MV-4-11 (cell line): ENCODE measurements at regions not wholly inside any gene's neighbourhood (a gene's known extent, or its start where the extent isn't known, plus 50 kb on each side); places are given as distances from the start of the nearest gene placed in this dataset.

Experiments used
- DNase-seq: peaks from one replicate; lab custom pipeline; 2025; lab: John Stamatoyannopoulos, UW

DNA sequence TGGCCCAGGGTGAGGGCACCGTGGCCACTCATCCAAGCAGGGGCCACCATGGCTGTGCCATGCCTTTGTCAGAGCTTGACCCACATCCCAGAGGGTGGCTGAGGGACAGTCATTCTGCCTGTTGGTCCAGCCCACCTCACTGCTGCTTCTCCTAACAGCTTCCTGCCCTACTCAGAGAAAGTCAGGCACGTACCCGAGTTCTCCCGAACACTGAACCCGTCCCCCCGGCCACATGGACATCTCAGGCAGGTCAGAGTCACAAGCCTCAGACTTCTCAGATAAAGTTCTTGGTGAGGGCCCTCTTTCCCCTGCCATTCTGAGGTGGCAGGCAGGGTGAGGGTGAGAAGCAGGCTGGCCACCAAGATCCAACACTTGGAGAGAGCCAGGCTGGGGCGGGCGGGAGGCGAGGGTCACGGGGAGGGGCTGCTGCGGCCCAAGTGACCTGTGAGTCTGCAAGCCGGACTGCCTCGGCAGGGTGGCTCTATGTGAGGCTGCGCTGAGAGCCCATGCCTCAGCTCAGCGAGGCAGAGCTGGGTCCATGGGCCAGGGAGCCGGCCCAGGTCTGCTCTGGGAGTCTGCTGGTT, 317.8 kb downstream of the TMEM121 start:
- no peak for DNase-seq

DNA sequence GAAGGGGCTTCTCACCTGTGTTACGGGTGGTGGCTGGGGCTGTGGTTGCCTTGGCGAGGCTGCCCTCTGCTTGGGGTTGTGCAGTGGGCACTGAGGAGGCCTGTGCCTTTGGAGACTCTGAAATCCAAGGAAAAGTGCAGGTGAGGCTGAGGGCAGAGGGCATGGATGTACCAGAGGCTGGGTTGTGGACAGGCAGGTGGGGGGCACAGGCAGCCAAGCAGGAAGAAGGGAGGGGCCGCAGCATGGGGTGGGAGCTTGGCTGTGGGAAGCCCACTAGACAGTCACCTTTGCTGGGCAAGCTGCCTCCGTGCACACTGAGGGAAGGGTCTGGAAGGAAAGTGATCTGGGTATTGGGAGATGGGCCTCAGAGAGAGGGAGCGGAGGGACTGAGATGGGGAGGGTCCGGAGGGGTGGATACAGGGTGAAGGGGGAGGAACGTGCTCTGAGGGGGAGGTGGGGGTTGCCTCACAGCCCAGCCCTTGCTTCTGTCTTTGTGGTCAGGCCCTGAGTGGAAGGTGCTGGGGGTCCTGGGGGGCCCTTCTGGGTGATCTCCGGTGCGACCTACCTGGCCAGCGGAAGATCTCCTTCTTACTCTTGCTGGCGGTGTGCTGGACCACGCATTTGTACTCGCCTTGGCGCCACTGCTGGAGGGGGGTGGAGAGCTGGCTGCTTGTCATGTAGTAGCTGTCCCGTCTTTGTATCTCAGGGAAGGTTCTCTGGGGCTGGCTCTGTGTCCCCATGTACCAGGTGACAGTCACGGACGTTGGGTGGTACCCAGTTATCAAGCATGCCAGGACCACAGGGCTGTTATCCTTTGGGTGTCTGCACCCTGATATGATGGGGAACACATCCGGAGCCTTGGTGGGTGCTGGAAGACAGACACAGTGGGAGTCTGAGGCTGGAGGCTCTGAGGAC, 318.7 kb downstream of the TMEM121 start:
- no peak for DNase-seq

DNA sequence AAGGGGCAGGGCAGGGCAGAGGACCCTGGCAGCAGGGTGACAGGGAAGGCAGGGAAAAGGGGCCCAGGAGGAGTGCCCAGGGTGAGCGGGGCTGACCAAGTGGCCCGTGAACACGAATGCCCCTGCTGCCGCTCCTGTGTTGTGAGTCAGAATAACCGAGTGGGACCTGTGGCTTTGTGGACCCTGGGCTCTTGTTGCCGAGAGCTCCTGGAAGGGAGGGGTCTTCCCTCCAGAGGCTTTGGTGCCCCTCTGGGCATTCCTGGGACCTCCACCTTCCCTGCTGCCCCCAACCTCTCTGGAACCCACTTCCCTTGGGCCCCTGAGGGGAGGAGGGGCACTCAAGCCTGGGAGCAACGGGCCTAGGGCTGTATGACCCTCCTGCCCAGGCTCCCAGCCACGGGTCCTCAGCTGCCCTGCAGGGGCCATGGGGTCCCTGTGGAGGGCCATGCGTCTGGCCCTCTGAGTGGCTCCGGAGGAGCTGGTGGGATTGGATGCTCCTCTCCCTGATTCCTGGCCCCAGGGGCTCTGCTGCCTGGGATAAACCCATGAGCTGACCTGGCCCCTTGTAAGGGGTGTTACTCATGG, 319.4 kb downstream of the TMEM121 start:
- no peak for DNase-seq

DNA sequence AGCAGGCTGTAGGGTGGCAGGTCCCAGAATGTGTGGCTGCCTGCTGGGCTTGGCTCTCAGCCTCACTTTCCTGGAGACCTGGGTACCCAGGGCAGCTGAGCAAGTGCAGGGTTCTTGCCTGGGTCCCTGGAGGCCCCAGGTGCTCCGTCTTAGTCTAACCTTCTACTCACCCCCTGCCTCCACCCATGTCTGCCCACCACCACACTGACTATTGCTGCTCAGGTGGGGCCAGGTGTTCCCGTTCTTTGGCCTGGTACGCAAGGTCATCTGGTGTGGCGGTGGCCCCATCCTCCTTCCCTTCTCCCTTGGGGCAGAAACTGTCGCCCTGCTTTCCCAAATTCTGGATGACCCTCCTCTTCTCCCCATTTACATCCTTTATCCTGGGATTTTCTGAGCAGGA, 319.9 kb downstream of the TMEM121 start:
- DNase-seq, result no peak

- no peak for DNase-seq
Observed at GRCh38 chr14:105847400-105847799, 321.0 kb downstream of the TMEM121 start.

- DNase-seq, result no peak
Observed at GRCh38 chr14:105848570-105848969, 322.2 kb downstream of the TMEM121 start.

GRCh38 chr14:105849933-105850626, 323.7 kb downstream of the TMEM121 start:
- DNase-seq, result no peak

DNA sequence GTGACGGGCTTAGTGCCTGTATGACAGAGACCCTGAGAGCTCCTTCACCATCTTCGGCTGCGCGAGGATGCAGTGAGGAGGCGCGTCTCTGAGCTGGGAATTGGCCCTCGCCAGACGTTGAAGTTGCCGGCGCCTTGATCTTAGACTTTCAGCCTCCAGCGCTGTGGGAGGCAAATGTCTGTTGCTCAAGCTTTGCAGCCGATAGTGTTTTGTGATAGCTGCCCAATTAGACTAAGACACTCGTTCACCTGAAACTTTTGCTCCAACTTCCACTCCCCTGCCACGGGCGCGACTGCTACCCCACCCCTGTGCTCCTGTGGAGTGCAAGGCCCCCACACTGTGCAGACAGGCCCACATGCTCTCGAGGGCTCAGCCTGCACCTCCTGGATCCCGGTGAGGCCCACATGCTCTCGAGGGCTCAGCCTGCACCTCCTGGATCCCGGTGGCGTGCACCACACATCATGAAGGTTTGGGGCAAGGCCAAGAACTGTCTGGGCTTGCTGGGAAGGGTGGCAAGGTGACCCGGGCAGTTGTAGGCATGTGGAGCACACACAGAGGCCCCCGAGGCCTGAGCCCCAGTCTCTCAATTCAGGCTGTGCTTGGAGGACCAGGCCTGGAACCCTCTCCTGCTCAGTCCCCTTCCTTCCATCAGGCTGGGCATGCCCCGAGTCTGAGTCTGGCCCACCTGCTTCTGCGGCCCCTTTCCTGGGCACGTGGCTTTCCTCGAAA, 324.6 kb downstream of the TMEM121 start:
- no peak for DNase-seq

DNA sequence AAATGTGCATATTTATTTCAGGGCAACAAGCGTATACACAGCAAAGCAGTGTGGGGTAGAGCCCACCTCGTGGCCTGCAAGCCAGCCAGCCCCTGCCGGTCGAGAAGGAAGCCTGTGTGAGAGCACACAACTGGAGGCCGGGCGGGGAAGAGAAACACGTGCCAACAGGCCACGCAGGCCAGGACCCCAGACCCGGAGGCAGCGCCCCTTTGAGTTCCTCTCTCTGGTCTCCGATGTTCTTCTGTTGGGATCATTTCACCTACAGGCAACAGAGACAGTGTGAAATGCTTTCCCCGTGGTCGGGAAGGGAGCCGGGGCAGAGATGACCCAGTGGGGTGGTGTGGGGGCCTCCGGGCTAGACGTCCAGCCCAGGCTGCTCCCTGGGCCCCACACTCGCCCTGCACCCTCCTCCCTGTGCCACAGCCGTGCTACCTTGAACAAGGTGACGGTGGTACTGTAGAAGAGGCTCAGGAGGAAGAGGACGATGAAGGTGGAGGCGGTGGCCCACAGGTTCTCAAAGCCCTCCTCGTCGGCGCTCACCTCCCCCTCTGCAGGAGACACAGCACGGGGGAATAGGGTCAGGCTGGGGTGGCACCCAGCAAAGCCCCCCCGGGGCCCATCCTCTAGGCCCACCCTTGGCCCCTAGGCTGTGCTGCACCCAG, 325.5 kb downstream of the TMEM121 start:
- DNase-seq, result no peak

- DNase-seq, result no peak
Observed at GRCh38 chr14:105852378-105853088, 326.1 kb downstream of the TMEM121 start.

- DNase-seq, result no peak
Observed at GRCh38 chr14:105853089-105853906, 326.9 kb downstream of the TMEM121 start.

- DNase-seq, result no peak
Observed at GRCh38 chr14:105853907-105854599, 327.7 kb downstream of the TMEM121 start.

- no peak for DNase-seq
Observed at GRCh38 chr14:105854600-105855245, 328.3 kb downstream of the TMEM121 start.

DNA sequence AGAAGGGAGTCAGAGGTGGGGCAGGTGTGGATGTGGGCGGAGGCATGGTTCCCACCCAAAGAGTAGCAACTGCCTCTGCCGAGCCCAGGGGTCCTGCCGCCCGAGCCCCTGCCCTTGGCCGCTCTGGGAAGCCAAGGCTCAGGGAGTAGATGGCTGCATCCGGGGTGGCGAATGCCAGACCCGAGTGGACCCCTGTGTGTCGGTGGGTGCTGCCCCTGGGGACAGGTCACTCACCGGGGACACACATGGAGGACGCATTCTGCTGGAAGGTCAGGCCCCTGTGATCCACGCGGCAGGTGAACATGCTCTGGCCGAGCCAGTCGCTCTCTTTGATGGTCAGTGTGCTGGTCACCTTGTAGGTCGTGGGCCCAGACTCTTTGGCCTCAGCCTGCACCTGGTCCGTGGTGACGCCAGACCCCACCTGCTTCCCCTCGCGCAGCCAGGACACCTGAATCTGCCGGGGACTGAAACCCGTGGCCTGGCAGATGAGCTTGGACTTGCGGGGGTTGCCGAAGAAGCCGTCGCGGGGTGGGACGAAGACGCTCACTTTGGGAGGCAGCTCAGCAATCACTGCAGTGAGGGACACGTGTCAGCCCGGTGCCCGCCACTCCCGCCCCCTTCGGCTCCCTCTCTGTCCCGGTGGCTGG, 329.0 kb downstream of the TMEM121 start:
- DNase-seq, result no peak

GRCh38 chr14:105855893-105856675, 329.7 kb downstream of the TMEM121 start:
- no peak for DNase-seq

DNA sequence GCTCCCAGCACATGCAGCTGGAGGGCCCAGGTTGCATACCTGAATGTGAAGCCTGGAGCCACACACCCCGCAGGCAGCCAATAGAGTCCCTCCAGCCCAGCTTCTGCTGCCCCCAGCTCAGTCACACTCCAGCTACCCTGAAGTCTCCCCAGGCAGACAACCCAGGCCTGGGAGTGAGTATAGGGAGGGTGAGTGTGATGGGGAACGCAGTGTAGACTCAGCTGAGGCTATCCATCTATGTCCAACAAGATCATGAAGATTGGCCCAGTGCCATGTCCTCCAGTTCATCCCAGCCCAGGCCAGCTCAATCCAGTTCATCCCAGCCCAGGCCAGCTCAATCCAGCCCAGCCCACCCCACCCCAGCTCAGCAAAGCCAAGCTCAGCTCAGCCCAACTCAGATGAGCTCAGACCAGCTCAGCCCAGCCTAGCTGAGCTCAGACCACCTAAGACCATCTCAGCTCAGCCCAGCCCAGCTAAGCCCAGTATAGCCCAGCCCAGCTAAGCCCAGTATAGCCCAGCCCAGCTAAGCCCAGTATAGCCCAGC, 330.4 kb downstream of the TMEM121 start:
- DNase-seq, result no peak

DNA sequence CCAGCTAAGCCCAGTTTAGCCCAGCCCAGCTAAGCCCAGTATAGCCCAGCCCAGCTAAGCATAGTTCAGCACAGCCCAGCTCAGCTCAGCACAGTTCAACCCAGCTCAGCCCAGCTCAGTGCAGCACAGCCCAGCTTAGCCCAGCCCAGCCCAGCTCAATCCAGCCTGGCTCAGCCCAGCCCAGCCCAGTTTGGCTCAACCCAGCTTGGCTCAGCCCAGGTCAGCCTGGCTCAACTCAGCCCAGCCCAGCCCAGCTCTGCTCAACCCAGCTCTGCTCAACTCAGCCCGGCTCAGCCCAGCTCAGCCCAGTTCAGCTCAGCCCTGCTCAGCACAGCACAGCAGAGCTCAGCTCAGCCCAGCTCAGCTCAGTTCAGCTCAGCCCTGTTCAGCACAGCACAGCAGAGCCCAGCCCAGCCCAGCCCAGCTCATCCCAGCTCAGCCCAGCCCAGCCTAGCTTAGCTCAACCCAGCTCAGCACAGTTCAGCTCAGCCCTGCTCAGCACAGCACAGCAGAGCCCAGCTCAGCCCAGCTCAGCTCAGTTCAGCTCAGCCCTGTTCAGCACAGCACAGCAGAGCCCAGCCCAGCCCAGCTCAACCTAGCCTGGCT, 330.9 kb downstream of the TMEM121 start:
- no peak for DNase-seq
